ENCODE measurements at regions not wholly inside any gene's neighbourhood (a gene's known extent, or its start where the extent isn't known, plus 50 kb on each side); places are given as distances from the start of the nearest gene placed in this dataset.

- TF ChIP-seq, protein P1, sequence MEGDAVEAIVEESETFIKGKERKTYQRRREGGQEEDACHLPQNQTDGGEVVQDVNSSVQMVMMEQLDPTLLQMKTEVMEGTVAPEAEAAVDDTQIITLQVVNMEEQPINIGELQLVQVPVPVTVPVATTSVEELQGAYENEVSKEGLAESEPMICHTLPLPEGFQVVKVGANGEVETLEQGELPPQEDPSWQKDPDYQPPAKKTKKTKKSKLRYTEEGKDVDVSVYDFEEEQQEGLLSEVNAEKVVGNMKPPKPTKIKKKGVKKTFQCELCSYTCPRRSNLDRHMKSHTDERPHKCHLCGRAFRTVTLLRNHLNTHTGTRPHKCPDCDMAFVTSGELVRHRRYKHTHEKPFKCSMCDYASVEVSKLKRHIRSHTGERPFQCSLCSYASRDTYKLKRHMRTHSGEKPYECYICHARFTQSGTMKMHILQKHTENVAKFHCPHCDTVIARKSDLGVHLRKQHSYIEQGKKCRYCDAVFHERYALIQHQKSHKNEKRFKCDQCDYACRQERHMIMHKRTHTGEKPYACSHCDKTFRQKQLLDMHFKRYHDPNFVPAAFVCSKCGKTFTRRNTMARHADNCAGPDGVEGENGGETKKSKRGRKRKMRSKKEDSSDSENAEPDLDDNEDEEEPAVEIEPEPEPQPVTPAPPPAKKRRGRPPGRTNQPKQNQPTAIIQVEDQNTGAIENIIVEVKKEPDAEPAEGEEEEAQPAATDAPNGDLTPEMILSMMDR (conservative IDR thresholded peaks at IDR 0.05; ENCODE audit: low read depth, low read length), result no peak
- no peak for TF ChIP-seq EZH2 (IDR thresholded peaks at IDR 0.05; ENCODE audit: low read length, unreplicated experiment)
Measured at GRCh38 chr6:143003676-143004075, 57.0 kb upstream of the AIG1 start.

All from PC-3 (cell line).